ENCODE measurements at regions not wholly inside any gene's neighbourhood (a gene's known extent, or its start where the extent isn't known, plus 50 kb on each side); places are given as distances from the start of the nearest gene placed in this dataset.

- TF ChIP-seq CTCF (optimal IDR thresholded peaks at IDR 0.05 in 1 of 3, IDR thresholded peaks at IDR 0.05 in 1 of 3, conservative IDR thresholded peaks at IDR 0.05 in 1 of 3; ENCODE audit: extremely low read depth in 1 of 3, insufficient read depth in 2 of 3, low read length in 3 of 3) (no peak), EZH2 (IDR thresholded peaks at IDR 0.05; ENCODE audit: low read length) (no peak)
- Histone ChIP-seq H3K27me3 (ENCODE audit: control insufficient read depth, extremely low read depth, insufficient read depth, low read length) (no peaks in the 10 kb centered on the region), H3K79me2 (ENCODE audit: control insufficient read depth, insufficient read depth, low read length) (no peaks in the 10 kb centered on the region), H3K36me3 (ENCODE audit: control insufficient read depth in 2 of 2, extremely low read depth in 1 of 2, insufficient read depth in 2 of 2, low read length in 2 of 2) (no peaks in the 10 kb centered on the region), H3K4me2 (ENCODE audit: control insufficient read depth, extremely low read depth, insufficient read depth, low read depth, low read length) (no peak overlapping the region), H3K9me3 (ENCODE audit: control insufficient read depth, low read depth, low read length) (no peaks in the 10 kb centered on the region), H3K4me1 (ENCODE audit: control insufficient read depth, extremely low read depth, insufficient read depth, low read length) (no peaks in the 10 kb centered on the region), H3K27ac (ENCODE audit: control insufficient read depth, insufficient read depth, low read length) (no peak overlapping the region), H4K20me1 (ENCODE audit: control insufficient read depth, extremely low read depth, insufficient read depth, low read length) (no peaks in the 10 kb centered on the region), H2AFZ (ENCODE audit: control insufficient read depth, low read length) (no peak overlapping the region), H3K9me1 (ENCODE audit: control insufficient read depth, extremely low read depth, insufficient read depth, low read length) (no peaks in the 10 kb centered on the region), H3K4me3 (ENCODE audit: control insufficient read depth in 2 of 3, extremely low read depth in 1 of 3, insufficient read depth in 2 of 3, low read depth in 1 of 3, low read length in 3 of 3) (no peak overlapping the region), H3K9ac (ENCODE audit: control insufficient read depth, extremely low read depth, insufficient read depth, low read length) (no peak overlapping the region)
- no peak for FAIRE-seq
- no peak for DNase-seq (ENCODE audit: low read depth, low spot score)
- dilution Hi-C loops (cut with MboI; ENCODE audit: extremely low pct_ligation_motif_present, low sequenced_read_pairs): no loop called here
Measured at GRCh38 chr5:166369346-166369745, 1922.1 kb upstream of the WWC1 start.

- FAIRE-seq (no peak), DNase-seq (ENCODE audit: low read depth, low spot score) (no peak)
- Histone ChIP-seq H3K4me2 (ENCODE audit: control insufficient read depth, extremely low read depth, insufficient read depth, low read depth, low read length) (no peak overlapping the region), H2AFZ (ENCODE audit: control insufficient read depth, low read length) (no peak overlapping the region), H3K4me3 (ENCODE audit: control insufficient read depth in 2 of 3, extremely low read depth in 1 of 3, insufficient read depth in 2 of 3, low read depth in 1 of 3, low read length in 3 of 3) (no peak overlapping the region), H3K27ac (ENCODE audit: control insufficient read depth, insufficient read depth, low read length) (no peak overlapping the region), H4K20me1 (ENCODE audit: control insufficient read depth, extremely low read depth, insufficient read depth, low read length) (no peaks in the 10 kb centered on the region), H3K36me3 (ENCODE audit: control insufficient read depth in 2 of 2, extremely low read depth in 1 of 2, insufficient read depth in 2 of 2, low read length in 2 of 2) (no peaks in the 10 kb centered on the region), H3K27me3 (ENCODE audit: control insufficient read depth, extremely low read depth, insufficient read depth, low read length) (no peaks in the 10 kb centered on the region), H3K4me1 (ENCODE audit: control insufficient read depth, extremely low read depth, insufficient read depth, low read length) (no peaks in the 10 kb centered on the region), H3K9ac (ENCODE audit: control insufficient read depth, extremely low read depth, insufficient read depth, low read length) (no peak overlapping the region), H3K9me3 (ENCODE audit: control insufficient read depth, low read depth, low read length) (no peaks in the 10 kb centered on the region), H3K9me1 (ENCODE audit: control insufficient read depth, extremely low read depth, insufficient read depth, low read length) (no peaks in the 10 kb centered on the region), H3K79me2 (ENCODE audit: control insufficient read depth, insufficient read depth, low read length) (no peaks in the 10 kb centered on the region)
- dilution Hi-C loops (cut with MboI; ENCODE audit: extremely low pct_ligation_motif_present, low sequenced_read_pairs): no loop called here
- TF ChIP-seq CTCF (optimal IDR thresholded peaks at IDR 0.05 in 1 of 3, IDR thresholded peaks at IDR 0.05 in 1 of 3, conservative IDR thresholded peaks at IDR 0.05 in 1 of 3; ENCODE audit: extremely low read depth in 1 of 3, insufficient read depth in 2 of 3, low read length in 3 of 3) (no peak), EZH2 (IDR thresholded peaks at IDR 0.05; ENCODE audit: low read length) (no peak)
Measured at GRCh38 chr5:166369807-166370206, 1921.6 kb upstream of the WWC1 start.

Data from keratinocyte (primary cell).